NCI-H226 (cell line): ENCODE measurements at regions not wholly inside any gene's neighbourhood (a gene's known extent, or its start where the extent isn't known, plus 50 kb on each side); places are given as distances from the start of the nearest gene placed in this dataset.

Source experiments
- DNase-seq: peaks from one replicate; pipeline ENCODE4 v3.0.0-alpha.2; 2015

DNA sequence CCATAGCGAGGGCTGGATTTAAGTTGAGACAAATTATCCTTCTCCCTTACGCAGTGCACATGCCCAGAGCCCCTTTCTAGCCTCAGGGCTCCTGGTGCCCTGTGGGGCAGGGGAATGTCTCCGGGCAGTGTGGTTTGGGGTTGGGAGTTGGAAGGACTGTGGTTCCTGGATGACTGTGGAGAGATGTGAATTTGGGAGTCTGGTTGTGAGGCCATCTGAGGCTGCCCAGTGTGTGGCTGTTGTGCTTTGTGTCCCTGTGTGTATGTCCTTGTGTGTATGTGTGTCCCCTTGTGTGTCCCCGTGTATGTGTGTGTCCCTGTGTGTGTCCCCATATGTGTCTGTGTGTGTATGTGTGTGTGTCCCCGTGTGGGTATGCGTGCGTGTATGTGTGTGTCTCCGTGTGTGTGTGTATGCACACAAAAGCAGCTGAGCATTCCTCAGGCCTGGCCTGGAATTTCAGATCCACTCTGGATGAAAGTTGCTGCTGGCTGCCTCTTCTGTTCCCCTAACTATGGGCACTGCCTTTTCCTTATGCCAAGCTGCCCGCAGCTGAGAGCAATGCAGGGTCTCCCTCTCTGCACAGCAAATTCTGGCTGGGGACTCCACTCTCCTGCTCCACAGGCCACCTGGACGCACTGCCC, 65.4 kb downstream of the UBIAD1 start:
- DNase-seq, result no peak

- DNase-seq, result no peak
Observed at GRCh38 chr1:11339346-11340232, 66.6 kb downstream of the UBIAD1 start.

DNA sequence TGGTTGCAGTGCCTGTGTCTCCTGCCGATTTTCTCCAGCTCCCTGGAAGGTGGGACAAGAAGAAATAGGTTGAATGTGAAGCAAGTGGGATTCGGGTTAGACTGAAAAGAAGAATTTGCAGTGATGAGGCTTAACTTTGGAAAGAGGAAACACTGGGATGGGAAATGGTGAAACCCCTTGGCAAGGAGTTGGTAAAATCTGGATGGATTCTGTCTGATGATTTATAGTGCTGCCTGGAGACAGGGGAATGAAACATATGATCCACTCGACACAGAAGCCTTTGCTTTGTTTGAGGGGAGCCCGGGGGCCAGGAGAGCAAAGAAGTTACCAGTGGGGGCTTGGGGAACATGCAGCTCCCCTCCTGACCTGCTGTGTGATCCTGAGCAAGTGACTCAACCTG, 67.2 kb downstream of the UBIAD1 start:
- no peak for DNase-seq

- DNase-seq, result no peak
Observed at GRCh38 chr1:11341901-11342552, 69.0 kb downstream of the UBIAD1 start.

DNA sequence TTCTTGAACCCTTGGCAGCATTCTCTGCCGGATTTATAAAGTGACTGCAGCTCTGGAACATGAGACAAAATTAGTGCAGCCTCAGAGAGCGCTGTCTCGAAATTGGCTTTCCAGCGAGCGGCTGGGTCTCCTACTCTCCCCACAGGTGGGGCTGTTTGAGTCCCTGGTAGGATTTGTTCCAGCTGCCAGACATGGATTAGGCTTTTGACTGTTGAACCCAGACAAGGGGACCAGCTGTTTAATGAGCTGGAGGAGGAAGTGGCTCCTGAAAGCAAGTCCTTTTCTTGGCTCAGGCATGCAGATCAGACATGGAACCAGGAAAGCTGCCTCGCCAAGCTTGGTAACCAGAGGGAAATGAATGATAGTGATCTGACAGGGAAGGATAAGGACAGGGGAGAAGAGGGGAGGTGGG, 69.6 kb downstream of the UBIAD1 start:
- no peak for DNase-seq

- DNase-seq, result no peak
Observed at GRCh38 chr1:11345971-11346715, 73.1 kb downstream of the UBIAD1 start.

GRCh38 chr1:11350265-11350664, 77.3 kb downstream of the UBIAD1 start:
- DNase-seq, result no peak

DNA sequence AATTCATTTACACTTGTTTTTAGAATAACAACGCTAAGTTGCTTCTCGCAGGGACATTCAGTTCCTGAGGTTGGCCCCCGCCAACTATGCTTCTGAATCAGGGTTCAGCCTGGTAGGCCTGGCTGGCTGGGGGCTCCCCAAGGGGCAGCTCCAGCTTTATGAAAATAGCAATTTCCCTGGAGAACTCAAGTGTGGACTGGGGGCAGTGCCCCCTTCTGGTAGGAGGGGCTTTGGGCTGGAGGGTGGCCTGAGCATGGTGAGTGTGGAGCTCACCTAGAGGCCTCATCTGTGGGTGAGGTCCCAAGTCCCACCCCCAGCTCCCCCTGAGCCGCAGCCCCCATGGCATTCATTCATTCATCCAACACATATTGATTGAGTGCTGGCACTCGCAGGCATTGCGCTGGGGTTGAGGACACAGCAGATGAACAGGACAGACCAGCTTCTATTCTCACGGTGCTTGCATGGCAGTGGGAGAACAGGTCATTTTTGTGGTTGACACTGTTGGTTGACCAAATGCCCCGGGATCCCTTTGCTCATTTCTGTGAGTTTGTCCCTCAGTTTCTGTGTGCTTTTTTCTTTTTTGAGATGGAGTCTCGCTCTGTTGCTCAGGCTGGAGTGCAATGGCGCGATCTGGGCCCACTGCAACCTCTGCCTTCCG, 79.2 kb downstream of the UBIAD1 start:
- no peak for DNase-seq

DNA sequence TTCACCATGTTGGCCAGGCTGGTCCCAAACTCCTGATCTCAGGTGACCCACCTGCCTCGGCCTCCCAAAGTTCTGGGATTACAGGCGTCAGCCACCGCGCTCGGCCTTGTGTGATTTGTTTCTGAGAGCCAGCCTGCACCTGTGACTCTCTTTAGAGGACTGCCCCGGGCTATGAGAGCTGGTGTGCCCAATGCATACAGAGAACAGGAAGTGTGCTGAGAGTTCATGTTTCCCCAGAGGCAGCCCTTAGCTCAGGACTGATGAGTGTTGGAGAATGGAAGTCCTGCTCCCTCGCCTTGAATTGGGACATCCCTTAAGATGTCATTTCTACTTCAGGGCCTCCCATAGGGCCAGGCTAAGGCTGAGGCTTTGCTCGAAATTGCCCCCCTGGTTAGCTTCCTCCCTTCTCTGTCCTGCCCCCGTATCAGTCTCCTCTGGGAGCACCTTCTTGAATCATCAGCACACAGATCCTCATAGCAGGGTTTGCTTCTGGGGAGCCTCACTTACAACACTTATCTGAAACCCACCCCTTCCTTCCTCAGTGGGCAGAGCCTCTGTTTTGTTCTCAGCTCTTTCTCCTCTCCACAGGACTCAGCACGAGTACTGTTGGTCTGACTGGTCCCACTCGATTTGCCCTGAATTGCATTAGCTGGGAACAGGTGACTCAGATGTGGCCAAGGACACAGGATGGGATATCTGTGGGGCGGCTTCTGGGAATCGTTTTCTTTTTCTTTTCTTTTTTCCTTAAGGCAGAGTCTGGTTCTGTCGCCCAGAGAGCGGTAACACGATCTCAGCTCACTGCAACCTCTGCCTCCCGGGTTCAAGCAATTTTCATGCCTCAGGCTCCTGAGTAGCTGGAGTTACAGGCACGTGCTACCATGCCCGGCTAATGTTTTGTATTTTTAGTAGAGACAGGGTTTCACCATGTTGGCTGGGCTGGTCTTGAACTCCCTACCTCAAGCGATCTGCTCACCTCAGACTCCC, 80.1 kb downstream of the UBIAD1 start:
- DNase-seq, result no peak

GRCh38 chr1:11354893-11355553, 82.0 kb downstream of the UBIAD1 start:
- DNase-seq, result no peak

- DNase-seq, result no peak
Observed at GRCh38 chr1:11355559-11356475, 82.8 kb downstream of the UBIAD1 start.

GRCh38 chr1:11357276-11357675, 84.3 kb downstream of the UBIAD1 start:
- no peak for DNase-seq

- no peak for DNase-seq
Observed at GRCh38 chr1:11358984-11359383, 86.0 kb downstream of the UBIAD1 start.

GRCh38 chr1:11362547-11363021, 89.6 kb downstream of the UBIAD1 start:
- DNase-seq, result no peak

DNA sequence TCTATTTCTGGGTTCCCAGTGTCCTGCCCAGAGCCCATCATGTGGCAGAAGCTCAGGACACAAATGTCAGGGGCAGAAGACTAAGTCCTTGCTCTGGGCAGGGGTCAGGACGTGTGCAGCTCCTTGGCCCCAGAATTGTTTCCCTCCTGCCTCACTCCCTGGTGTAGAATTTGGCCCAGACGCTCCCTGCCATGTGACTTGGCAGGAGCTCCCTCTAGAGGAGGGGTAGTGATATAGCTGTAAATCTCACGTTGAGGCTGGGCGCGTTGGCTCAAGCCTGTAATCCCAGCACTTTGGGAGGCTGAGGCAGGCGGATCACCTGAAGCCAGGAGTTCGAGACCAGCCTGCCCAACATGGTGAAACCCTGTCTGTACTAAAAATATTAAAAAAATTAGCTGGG, 91.2 kb downstream of the UBIAD1 start:
- DNase-seq, result no peak

DNA sequence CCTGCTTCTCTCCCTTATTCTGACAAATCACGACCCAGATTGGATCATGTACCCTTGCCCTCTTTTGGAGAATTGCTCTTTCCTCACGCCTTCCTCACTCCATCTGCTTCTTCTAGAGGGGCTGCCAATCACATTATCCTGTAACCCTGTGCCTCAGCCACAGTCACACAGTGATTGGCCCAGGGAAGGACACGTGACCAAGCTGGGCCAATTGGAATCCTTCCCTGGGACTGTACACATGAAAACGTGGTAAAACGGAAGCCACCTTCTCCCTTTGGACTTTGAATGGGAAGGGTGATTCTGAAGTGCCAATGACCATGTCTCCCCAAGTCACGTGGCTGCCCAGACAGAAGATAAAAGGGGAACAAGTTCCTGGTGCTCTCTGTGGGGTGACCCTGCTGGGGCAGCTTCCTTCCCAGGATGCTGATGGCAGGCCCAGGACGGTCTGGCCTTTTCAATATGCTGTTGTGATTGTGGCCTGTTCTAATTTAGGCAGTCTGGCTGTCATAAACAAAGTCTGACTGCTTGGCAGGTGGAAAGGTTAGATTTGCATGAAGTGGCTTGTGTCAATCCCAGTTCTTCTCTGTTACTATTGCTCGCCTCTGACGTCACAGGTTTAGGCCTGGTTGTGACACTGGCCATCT, 92.9 kb downstream of the UBIAD1 start:
- no peak for DNase-seq

GRCh38 chr1:11373029-11373894, 100.3 kb downstream of the UBIAD1 start:
- no peak for DNase-seq
